Lower leg skin (tissue), 3 donors: ENCODE measurements at regions not wholly inside any gene's neighbourhood (a gene's known extent, or its start where the extent isn't known, plus 50 kb on each side); places are given as distances from the start of the nearest gene placed in this dataset.
A peak's percentile ranks its signal among the peaks of the same experiment; 100 is the strongest.

Experiments
- POLR2A ChIP-seq, 2 donors: fragments of 450-650 bp; IDR thresholded peaks; one replicate each; pipeline ENCODE4 v1.6.1; 2016 to 2017; ENCODE audit warnings: antibody characterized with exemption in 2 of 2, mild to moderate bottlenecking in 1 of 2, moderate library complexity in 1 of 2
- TF ChIP-seq, protein P1 (sequence below), 3 donors: fragments of 450-650 bp; IDR thresholded peaks; one replicate each; pipeline ENCODE4 v1.5.1; 2016; ENCODE audit warnings: antibody characterized with exemption in 3 of 3, mild to moderate bottlenecking in 3 of 3, moderate library complexity in 2 of 3

DNA sequence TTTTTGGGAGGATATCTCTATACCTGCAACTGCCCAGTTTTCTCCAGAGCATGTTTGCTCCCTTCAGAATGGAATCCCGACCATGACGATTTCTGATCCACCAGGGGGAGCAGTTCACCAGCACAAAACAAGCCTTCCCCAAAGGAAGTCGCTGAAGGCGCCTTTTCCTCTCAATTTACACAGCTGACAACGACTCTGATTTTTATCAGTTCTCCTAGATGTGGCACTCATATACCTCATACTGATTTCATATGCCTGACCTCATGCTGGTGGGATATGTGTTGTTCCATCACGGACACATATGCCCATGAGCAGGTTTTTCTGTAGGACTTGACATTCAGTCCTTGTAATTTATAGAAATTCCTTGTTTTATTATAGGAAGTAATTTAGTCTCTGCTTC lies 1028.2 kb downstream of the MCTP2 start:
- TF ChIP-seq, protein P1, sequence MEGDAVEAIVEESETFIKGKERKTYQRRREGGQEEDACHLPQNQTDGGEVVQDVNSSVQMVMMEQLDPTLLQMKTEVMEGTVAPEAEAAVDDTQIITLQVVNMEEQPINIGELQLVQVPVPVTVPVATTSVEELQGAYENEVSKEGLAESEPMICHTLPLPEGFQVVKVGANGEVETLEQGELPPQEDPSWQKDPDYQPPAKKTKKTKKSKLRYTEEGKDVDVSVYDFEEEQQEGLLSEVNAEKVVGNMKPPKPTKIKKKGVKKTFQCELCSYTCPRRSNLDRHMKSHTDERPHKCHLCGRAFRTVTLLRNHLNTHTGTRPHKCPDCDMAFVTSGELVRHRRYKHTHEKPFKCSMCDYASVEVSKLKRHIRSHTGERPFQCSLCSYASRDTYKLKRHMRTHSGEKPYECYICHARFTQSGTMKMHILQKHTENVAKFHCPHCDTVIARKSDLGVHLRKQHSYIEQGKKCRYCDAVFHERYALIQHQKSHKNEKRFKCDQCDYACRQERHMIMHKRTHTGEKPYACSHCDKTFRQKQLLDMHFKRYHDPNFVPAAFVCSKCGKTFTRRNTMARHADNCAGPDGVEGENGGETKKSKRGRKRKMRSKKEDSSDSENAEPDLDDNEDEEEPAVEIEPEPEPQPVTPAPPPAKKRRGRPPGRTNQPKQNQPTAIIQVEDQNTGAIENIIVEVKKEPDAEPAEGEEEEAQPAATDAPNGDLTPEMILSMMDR (IDR thresholded peaks at IDR 0.05), result peak in 1 of 3 donors; percentile 53
- no peak for TF ChIP-seq POLR2A (IDR thresholded peaks at IDR 0.05)
